NCI-H1092 treated with DMSO at 0.1 percent for 48 hours (cell line): ENCODE measurements at regions not wholly inside any gene's neighbourhood (a gene's known extent, or its start where the extent isn't known, plus 50 kb on each side); places are given as distances from the start of the nearest gene placed in this dataset.
"Not testable (repeated sequence)": the region's sequence is repeated elsewhere in the genome, so short reads cannot be mapped to it uniquely, and the experiment has no call there.

Source experiments
- DNase-seq: peaks from one replicate; lab custom pipeline; 2025; lab: John Stamatoyannopoulos, UW

- DNase-seq: not testable (repeated sequence)
Observed at GRCh38 chr1:121006826-121007225, 117.3 kb downstream of the PPIAL4A start.

GRCh38 chr1:121007755-121008154 is 118.2 kb downstream of the PPIAL4A start:
- not testable (repeated sequence) for DNase-seq

GRCh38 chr1:121008512-121009215 is 119.1 kb downstream of the PPIAL4A start:
- not testable (repeated sequence) for DNase-seq

GRCh38 chr1:121009216-121010057 is 119.9 kb downstream of the PPIAL4A start:
- DNase-seq: not testable (repeated sequence)

GRCh38 chr1:121010141-121010540 is 120.6 kb downstream of the PPIAL4A start:
- DNase-seq: not testable (repeated sequence)

GRCh38 chr1:121013181-121013580 is 123.6 kb downstream of the PPIAL4A start:
- DNase-seq: not testable (repeated sequence)

GRCh38 chr1:121016182-121017028 is 126.8 kb downstream of the PPIAL4A start:
- DNase-seq: peak; percentile 1

GRCh38 chr1:121019715-121020349 is 130.3 kb downstream of the PPIAL4A start:
- not testable (repeated sequence) for DNase-seq

- peak; percentile 0 for DNase-seq
Observed at GRCh38 chr1:121020350-121021236, 131.0 kb downstream of the PPIAL4A start.

- DNase-seq: not testable (repeated sequence)
Observed at GRCh38 chr1:121021716-121022115, 132.1 kb downstream of the PPIAL4A start.

- DNase-seq: not testable (repeated sequence)
Observed at GRCh38 chr1:121032878-121033494, 143.4 kb downstream of the PPIAL4A start.

GRCh38 chr1:121036792-121037191 is 147.2 kb downstream of the PPIAL4A start:
- DNase-seq: not testable (repeated sequence)

GRCh38 chr1:121040974-121041373 is 143.2 kb downstream of the FAM72B start:
- not testable (repeated sequence) for DNase-seq

GRCh38 chr1:121041497-121041896 is 142.6 kb downstream of the FAM72B start:
- not testable (repeated sequence) for DNase-seq

GRCh38 chr1:121042882-121043281 is 141.3 kb downstream of the FAM72B start:
- DNase-seq: not testable (repeated sequence)

GRCh38 chr1:121048293-121048752 is 135.8 kb downstream of the FAM72B start:
- DNase-seq: not testable (repeated sequence)

GRCh38 chr1:121048769-121049443 is 135.2 kb downstream of the FAM72B start:
- not testable (repeated sequence) for DNase-seq

- DNase-seq: not testable (repeated sequence)
Observed at GRCh38 chr1:121050097-121050496, 134.0 kb downstream of the FAM72B start.

GRCh38 chr1:121051161-121051790 is 132.9 kb downstream of the FAM72B start:
- not testable (repeated sequence) for DNase-seq
